Fibroblast of skin of right biceps (primary cell): ENCODE measurements at regions not wholly inside any gene's neighbourhood (a gene's known extent, or its start where the extent isn't known, plus 50 kb on each side); places are given as distances from the start of the nearest gene placed in this dataset.

Experiments
- DNase-seq: peaks from one replicate; pipeline ENCODE4 v3.0.0-alpha.2; 2013

GRCh38 chr10:128377988-128378387 is 251.8 kb upstream of the MKI67 start:
- no peak for DNase-seq

GRCh38 chr10:128380946-128381345 is 254.7 kb upstream of the MKI67 start:
- no peak for DNase-seq

GRCh38 chr10:128382225-128382624 is 256.0 kb upstream of the MKI67 start:
- no peak for DNase-seq

GRCh38 chr10:128384831-128385230 is 258.6 kb upstream of the MKI67 start:
- DNase-seq: no peak

GRCh38 chr10:128386231-128386630 is 260.0 kb upstream of the MKI67 start:
- DNase-seq: no peak

- no peak for DNase-seq
Measured at GRCh38 chr10:128386816-128387604, 260.8 kb upstream of the MKI67 start.

- no peak for DNase-seq
Measured at GRCh38 chr10:128390596-128390995, 264.4 kb upstream of the MKI67 start.

GRCh38 chr10:128393546-128393945 is 267.3 kb upstream of the MKI67 start:
- DNase-seq: no peak

- DNase-seq: no peak
Measured at GRCh38 chr10:128398118-128398517, 271.9 kb upstream of the MKI67 start.

GRCh38 chr10:128398999-128399398 is 272.8 kb upstream of the MKI67 start:
- DNase-seq: no peak

- no peak for DNase-seq
Measured at GRCh38 chr10:128400564-128400963, 274.3 kb upstream of the MKI67 start.

- DNase-seq: no peak
Measured at GRCh38 chr10:128405450-128405849, 279.2 kb upstream of the MKI67 start.

- DNase-seq: no peak
Measured at GRCh38 chr10:128411643-128412042, 285.4 kb upstream of the MKI67 start.

GRCh38 chr10:128414568-128414967 is 288.3 kb upstream of the MKI67 start:
- no peak for DNase-seq

GRCh38 chr10:128416231-128416630 is 290.0 kb upstream of the MKI67 start:
- DNase-seq: no peak

GRCh38 chr10:128417826-128418225 is 291.6 kb upstream of the MKI67 start:
- no peak for DNase-seq

- DNase-seq: no peak
Measured at GRCh38 chr10:128418819-128419218, 292.6 kb upstream of the MKI67 start.

GRCh38 chr10:128419466-128420019 is 293.3 kb upstream of the MKI67 start:
- DNase-seq: no peak

- no peak for DNase-seq
Measured at GRCh38 chr10:128420623-128421022, 294.4 kb upstream of the MKI67 start.

GRCh38 chr10:128421371-128422160 is 295.3 kb upstream of the MKI67 start:
- DNase-seq: no peak

- no peak for DNase-seq
Measured at GRCh38 chr10:128422190-128422589, 296.0 kb upstream of the MKI67 start.

GRCh38 chr10:128422999-128423398 is 296.8 kb upstream of the MKI67 start:
- DNase-seq: no peak

GRCh38 chr10:128429321-128429720 is 303.1 kb upstream of the MKI67 start:
- no peak for DNase-seq
